HG03060 (cell line): ENCODE measurements at regions not wholly inside any gene's neighbourhood (a gene's known extent, or its start where the extent isn't known, plus 50 kb on each side); places are given as distances from the start of the nearest gene placed in this dataset.
A peak's percentile ranks its signal among the peaks of the same experiment; 100 is the strongest.
"Not testable (repeated sequence)": the region's sequence is repeated elsewhere in the genome, so short reads cannot be mapped to it uniquely, and the experiment has no call there.

Source experiments
- ATAC-seq: cut with Tn5 transposase; IDR thresholded peaks from one replicate; pipeline ENCODE4 v1.9.1; 2021; ENCODE audit warnings: low read depth, moderate number of reproducible peaks; ENCODE audit not compliant: unreplicated experiment

- no peak for ATAC-seq
Measured at GRCh38 chr14:83006121-83006670, 1472.5 kb upstream of the SEL1L start.

DNA sequence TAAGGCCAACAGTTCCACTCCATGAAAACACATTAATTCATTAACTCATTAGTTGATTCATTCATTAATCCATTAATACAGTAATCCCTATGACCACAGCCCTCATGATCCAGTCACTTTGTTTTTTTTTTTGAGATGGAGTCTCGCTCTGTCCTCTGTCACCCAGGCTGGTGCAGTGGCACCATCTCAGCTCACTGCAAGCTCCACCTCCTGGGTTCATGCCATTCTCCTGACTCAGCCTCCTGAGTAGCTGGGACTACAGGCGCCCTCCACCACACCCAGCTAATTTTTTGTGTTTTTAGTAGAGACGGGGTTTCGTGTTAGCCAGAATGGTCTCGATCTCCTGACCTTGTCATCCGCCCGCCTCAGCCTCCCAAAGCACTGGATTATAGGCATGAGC lies 1473.4 kb upstream of the SEL1L start:
- not testable (repeated sequence) for ATAC-seq

DNA sequence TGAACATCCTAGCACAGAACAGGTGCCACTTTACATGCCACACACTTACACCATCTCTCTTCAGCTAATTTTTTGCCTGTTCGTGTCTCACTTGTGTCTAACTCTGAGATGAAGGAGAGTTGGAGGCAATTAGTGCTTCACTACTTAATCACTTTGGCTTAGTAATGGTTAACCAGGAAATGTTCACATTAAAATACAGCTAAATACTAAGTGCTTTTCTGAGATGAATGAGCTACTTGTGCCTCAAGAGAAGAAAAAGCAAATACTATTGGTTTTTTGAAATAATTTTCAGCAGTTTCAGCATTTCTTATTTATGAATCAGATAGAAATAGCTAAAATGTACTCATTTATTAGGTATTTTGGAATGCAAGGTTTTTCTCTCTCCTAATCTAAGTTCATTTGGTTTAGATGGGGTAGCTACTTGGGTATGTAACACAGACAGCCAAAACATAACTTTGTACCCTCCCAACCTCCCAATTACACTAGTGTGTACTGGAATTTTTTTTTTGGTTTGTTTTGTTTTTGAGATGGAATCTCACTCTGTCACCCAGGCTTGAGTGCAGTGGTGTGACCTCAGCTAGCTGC lies 1474.1 kb upstream of the SEL1L start:
- ATAC-seq, result no peak

DNA sequence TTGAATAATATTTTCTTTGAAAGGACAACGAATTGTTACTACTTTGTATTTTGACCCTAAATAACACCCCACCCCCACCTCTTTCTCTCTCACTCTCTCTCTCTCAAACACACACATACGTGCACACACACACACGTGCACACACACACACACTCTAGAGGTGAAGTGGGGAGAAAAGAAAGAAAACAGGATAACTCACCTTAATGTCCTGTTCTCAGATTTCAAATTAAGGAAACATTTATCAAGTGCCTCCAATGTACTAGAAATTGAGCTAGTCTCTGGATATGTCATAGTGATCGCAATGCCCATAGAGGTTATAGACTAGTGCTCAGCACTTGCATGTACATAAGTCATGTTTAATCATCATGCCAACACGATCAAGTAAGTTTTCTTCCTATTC lies 1483.6 kb upstream of the SEL1L start:
- no peak for ATAC-seq

DNA sequence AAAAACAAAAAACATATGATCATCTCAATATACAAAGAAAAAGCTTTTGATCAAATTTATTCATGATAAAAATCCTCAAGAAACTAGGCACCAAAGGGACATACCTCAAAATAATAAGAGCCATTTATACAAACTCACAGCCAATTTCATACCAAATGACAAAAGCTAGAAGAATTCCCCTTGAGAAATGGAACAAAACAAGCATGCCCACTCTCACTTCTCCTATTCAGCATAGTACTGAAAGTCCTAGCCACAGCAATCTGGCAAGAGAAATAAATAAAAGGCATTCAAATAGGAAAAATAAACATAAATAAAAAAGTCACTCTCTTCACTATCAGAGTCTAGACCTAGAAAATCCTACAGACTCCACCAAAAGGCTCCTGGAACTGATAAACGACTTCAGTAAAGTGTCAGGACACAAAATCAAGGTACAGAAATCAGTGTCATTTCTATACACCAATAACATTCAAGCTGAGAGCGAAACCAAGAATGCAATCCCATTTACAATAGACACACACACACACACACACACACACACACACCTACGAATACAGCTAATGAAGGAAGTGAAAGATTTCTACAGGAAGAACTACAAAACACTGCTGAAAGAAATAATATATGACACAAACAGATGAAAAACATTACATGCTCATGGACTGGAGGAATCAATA lies 1486.2 kb upstream of the SEL1L start:
- no peak for ATAC-seq

DNA sequence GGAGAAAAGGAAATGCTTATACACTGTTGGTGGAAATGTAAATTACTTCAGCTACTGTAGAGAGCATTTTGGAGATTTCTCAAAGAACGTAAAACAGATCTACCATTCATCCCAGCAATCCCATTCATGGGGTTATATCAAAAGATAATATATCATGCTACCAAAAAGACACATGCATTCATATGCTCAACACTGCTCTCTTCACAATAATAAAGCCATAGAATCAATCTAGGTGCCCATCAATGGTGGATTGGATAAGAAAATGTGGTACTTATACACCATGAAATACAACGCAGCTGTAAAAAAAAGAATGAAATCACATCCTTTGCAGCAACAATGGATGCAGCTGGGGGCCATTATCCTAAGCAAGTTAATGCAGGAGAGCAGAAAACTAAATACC lies 1487.7 kb upstream of the SEL1L start:
- no peak for ATAC-seq

GRCh38 chr14:83023369-83023768 lies 1489.7 kb upstream of the SEL1L start:
- no peak for ATAC-seq

DNA sequence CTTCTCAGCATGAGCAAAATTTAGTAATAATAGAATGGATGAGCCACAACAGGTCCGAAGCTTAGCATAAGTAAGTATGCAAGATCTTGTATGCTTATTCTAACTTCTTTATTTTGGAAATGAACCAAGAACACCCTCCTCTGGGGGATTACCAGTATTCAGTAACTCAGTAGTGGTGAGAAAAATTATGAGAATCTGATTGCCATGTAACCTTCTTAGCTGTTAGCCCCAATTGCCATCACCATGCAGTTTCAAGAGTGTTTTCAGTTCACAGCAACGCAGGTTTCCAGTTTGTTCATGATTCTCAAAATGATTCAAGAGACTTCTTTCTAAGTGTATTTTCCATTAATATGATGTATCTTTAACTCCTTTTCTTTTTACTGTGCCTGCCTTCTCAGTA lies 1507.6 kb upstream of the SEL1L start:
- ATAC-seq, result no peak

DNA sequence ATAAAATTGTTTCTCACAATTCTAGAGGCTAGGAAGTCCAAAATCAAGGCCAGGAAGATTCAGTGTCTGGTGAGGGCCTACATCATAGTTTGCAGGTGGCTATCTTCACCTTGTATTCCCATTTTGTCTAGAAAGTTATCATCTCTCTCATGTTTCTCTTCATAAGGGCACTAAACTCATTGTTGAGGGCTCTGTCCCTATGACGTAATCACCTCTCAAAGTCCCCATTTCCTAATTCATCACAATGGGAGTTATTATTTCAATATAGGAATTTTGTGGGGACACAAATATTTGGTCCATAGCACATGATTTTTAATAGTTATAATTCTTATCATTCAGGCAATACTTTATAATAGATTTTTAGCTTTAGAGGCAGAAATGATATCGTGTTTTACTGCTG lies 1509.2 kb upstream of the SEL1L start:
- ATAC-seq, result no peak

- no peak for ATAC-seq
Measured at GRCh38 chr14:83044001-83044400, 1510.3 kb upstream of the SEL1L start.

- ATAC-seq, result no peak
Measured at GRCh38 chr14:83047059-83047830, 1513.6 kb upstream of the SEL1L start.

- no peak for ATAC-seq
Measured at GRCh38 chr14:83053022-83053710, 1519.5 kb upstream of the SEL1L start.

GRCh38 chr14:83058068-83058467 lies 1524.4 kb upstream of the SEL1L start:
- ATAC-seq, result no peak

DNA sequence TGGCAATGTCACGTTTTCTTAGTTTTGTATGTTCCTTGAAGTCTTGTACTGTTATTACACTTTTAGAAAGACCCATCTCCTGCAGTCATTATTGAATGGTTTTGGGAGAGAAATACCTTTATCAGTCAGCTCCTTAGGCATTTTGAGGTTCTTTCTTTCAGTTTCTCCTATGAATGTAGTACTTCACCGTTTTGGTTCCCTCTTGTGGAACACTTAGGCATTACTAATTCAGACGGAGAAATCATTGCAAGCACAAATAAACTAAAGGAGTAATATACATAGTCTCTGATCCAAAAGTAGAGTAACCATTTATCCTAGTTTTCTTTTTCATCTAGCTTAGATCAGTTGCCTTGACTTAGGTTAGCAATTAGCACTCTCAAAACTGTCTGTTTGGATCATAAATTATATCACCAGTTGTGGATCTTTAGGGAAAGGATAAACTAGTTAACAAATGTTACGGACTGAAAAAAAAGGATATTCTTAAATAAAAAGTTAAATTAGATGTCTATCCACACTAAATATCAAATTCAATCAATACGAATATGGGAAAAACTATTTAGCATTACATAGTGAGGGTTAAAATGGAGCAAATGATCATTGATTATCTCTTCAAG lies 1538.3 kb upstream of the SEL1L start:
- peak; percentile 55 for ATAC-seq

GRCh38 chr14:83085136-83085535 lies 1551.5 kb upstream of the SEL1L start:
- ATAC-seq, result no peak

DNA sequence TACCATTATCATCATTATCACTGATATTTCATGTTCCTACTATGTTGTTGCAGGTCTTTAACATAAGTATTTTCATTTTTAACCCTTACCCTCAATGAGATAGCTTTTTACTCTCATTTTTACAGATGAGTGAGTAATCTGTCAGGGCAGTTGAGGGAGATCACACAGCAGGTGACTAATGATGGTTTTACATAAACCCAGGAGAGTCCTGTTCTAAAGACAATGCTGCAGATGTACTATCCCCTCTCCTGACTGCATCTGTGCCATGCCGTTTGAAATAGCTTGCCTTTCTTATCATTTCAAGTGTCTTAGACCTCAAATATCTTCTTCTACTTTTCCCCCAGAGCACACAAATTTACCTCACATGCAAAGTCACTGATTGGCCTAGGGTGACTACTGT lies 1552.1 kb upstream of the SEL1L start:
- ATAC-seq, result no peak

DNA sequence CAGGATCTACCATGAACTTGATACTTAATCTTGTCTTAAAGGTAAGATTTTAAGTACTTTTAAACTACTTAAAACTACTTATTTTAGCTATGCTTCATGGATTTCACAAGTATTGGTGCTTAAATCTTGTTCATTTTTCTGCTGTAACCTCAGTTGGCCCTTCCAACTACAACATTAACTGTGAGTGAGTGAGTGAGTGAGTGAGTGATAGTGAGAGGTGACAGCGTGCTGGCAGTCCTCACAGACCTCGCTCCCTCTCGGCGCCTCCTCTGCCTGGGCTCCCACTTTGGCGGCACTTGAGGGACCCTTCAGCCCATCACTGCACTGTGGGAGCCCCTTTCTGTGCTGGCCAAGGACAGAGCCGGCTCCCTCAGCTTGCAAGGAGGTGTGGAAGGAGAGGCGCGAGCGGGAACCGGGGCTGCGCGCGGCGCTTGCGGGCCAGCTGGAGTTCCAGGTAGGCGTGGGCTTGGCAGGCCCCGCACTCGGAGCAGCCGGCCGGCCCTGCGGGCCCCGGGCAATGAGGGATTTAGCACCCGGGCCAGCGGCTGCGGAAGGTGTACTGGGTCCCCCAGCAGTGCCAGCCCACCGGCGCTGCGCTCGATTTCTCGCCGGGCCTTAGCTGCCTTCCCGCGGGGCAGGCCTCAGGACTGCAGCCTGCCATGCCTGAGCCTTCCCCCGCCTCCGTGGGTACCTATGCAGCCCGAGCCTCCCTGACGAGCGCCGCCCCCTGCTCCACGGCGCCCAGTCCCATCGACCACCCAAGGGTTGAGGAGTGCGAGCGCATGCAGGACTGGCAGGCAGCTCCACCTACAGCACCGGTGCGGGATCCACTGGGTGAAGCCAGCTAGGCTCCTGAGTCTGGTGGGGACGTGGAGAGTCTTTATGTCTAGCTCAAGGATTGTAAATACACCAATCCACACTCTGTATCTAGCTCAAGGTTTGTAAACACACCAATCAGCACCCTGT lies 1558.6 kb upstream of the SEL1L start:
- not testable (repeated sequence) for ATAC-seq

DNA sequence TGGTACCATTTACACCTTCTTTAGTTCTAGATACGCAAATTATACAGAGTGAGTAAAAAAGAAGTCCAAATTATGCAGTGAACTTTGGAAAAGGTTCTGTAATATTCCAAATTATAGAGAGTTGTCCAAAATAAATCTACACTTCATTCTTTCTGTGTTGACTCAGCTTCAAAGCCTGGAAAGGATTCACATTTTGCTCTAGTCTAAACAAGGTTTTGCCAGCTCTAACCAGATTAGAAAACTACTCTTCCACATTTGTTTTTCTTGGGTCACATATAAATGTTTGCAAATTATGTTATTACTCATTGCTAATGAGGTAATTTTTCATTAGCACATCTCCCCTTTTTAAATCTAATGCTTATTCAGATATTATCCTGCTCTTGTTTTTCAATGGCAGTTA lies 1562.4 kb upstream of the SEL1L start:
- no peak for ATAC-seq

GRCh38 chr14:83101846-83102245 lies 1568.2 kb upstream of the SEL1L start:
- no peak for ATAC-seq
